Upper lobe of right lung (tissue), 1 donor: ENCODE measurements at regions not wholly inside any gene's neighbourhood (a gene's known extent, or its start where the extent isn't known, plus 50 kb on each side); places are given as distances from the start of the nearest gene placed in this dataset.

ENCODE experiments used
- ATAC-seq: fragments of 200-7000 bp; cut with Tn5 transposase; one replicate; pipeline ENCODE4 v1.9.1; 2020; ENCODE audit warnings: mild to moderate bottlenecking, moderate library complexity
- DNase-seq: peaks from one replicate; pipeline ENCODE4 v3.0.0-alpha.2; 2020
- H3K27ac ChIP-seq: fragments of 200-600 bp; one replicate; pipeline ENCODE4 v1.8.0; 2022
- H3K27me3 ChIP-seq: fragments of 200-600 bp; one replicate; pipeline ENCODE4 v1.8.0; 2022; ENCODE audit warnings: mild to moderate bottlenecking
- H3K36me3 ChIP-seq: fragments of 200-600 bp; one replicate; pipeline ENCODE4 v1.8.0; 2022
- H3K4me1 ChIP-seq: fragments of 200-600 bp; one replicate; pipeline ENCODE4 v1.8.0; 2022
- H3K4me3 ChIP-seq: fragments of 200-600 bp; one replicate; pipeline ENCODE4 v1.8.0; 2022; ENCODE audit warnings: mild to moderate bottlenecking
- H3K9me3 ChIP-seq: fragments of 200-600 bp; one replicate; pipeline ENCODE4 v1.8.0; 2022
- CTCF ChIP-seq: fragments of 200-600 bp; IDR thresholded peaks from one replicate; pipeline ENCODE4 v1.8.0; 2022; ENCODE audit warnings: antibody characterized with exemption
- intact Hi-C: fragments of 100-400 bp; cut with DNase I; formaldehyde crosslinking; loops from one replicate; pipeline ENCODE4 v1.11.0; 2022
- donor health status: DM: no; HTN: yes; CAD: no; lungs with severe emphysema.

GRCh38 chr10:78170026-78170475 is 136.4 kb downstream of the RPS24 start:
- Histone ChIP-seq H3K4me1 (no peaks in the 10 kb centered on the region), H3K27me3 (no peaks in the 10 kb centered on the region), H3K9me3 (no peaks in the 10 kb centered on the region), H3K36me3 (no peaks in the 10 kb centered on the region), H3K4me3 (no peak overlapping the region), H3K27ac (no peak overlapping the region)
- no peak for DNase-seq
- no peak for ATAC-seq
- intact Hi-C loops, result no loop called here
- TF ChIP-seq CTCF, result no peak

- DNase-seq, result no peak
Observed at GRCh38 chr10:78171633-78172400, 138.2 kb downstream of the RPS24 start.

GRCh38 chr10:78173360-78174015 is 139.8 kb downstream of the RPS24 start:
- H3K4me3 ChIP-seq, result no peak overlapping the region
- H3K27me3 ChIP-seq, result no peaks in the 10 kb centered on the region
- no peaks in the 10 kb centered on the region for H3K9me3 ChIP-seq
- H3K27ac ChIP-seq, result no peak overlapping the region
- peak; percentile 80 for ATAC-seq
- TF ChIP-seq CTCF, result no peak
- intact Hi-C loops, result no loop called here
- H3K4me1 ChIP-seq, result no peaks in the 10 kb centered on the region
- peak; percentile 74 for DNase-seq
- H3K36me3 ChIP-seq, result no peaks in the 10 kb centered on the region

More at GRCh38 chr10:78171633-78172400, 138.2 kb downstream of the RPS24 start:
- no peak for ATAC-seq
- no peaks in the 10 kb centered on the region for H3K9me3 ChIP-seq
- no peaks in the 10 kb centered on the region for H3K27me3 ChIP-seq
- intact Hi-C loops, result no loop called here
- no peak for TF ChIP-seq CTCF
- H3K36me3 ChIP-seq, result no peaks in the 10 kb centered on the region
- H3K27ac ChIP-seq, result no peak overlapping the region
- H3K4me3 ChIP-seq, result no peak overlapping the region
- H3K4me1 ChIP-seq, result no peaks in the 10 kb centered on the region

GRCh38 chr10:78175444-78176015 is 141.9 kb downstream of the RPS24 start:
- intact Hi-C loops, result no loop called here
- DNase-seq, result no peak
- no peak for ATAC-seq
- TF ChIP-seq CTCF, result no peak
- Histone ChIP-seq H3K27ac (no peak overlapping the region), H3K4me3 (no peak overlapping the region), H3K36me3 (no peaks in the 10 kb centered on the region), H3K27me3 (no peaks in the 10 kb centered on the region), H3K4me1 (no peaks in the 10 kb centered on the region), H3K9me3 (no peaks in the 10 kb centered on the region)

GRCh38 chr10:78176320-78177317 is 143.0 kb downstream of the RPS24 start:
- ATAC-seq, result no peak
- intact Hi-C loops, result no loop called here

More at GRCh38 chr10:78176320-78177317, 143.0 kb downstream of the RPS24 start:
- peak; percentile 17 for DNase-seq
- H3K4me3 ChIP-seq, result no peak overlapping the region
- no peaks in the 10 kb centered on the region for H3K9me3 ChIP-seq
- H3K36me3 ChIP-seq, result no peaks in the 10 kb centered on the region
- no peak overlapping the region for H3K27ac ChIP-seq
- H3K4me1 ChIP-seq, result no peaks in the 10 kb centered on the region
- no peak for TF ChIP-seq CTCF
- no peaks in the 10 kb centered on the region for H3K27me3 ChIP-seq
